ENCODE measurements at regions not wholly inside any gene's neighbourhood (a gene's known extent, or its start where the extent isn't known, plus 50 kb on each side); places are given as distances from the start of the nearest gene placed in this dataset.

DNA sequence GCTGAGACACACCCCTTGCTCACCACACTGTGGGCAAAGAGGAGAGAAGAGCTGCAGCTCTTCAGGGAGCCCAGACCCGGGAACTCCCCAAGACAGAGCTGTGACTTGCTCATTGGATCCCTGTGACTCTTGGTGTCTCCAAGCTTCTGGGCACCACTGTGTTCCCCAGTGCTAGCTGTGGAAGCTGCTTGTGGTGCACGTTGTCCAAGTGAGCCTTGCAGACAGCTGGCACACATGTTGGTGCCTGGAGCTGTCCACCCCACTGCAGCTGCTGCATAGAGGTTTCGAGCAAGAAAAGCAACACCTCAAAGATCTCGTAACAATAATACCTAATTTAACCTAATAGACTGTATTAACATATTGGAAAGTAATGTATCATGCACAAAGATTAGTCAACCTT, 1089.3 kb downstream of the PCDH18 start:
- Histone ChIP-seq H3K79me2 (ENCODE audit: control insufficient read depth, low read length) (no peaks in the 10 kb centered on the region), H3K4me1 (ENCODE audit: control insufficient read depth, low read length) (no peaks in the 10 kb centered on the region), H3K27ac (ENCODE audit: low read depth, low read length) (no peak overlapping the region), H3K4me2 (ENCODE audit: low read length) (no peak overlapping the region), H3F3A (ENCODE audit: control insufficient read depth, insufficient read depth) (no peaks in the 10 kb centered on the region), H3K9me3 (ENCODE audit: control insufficient read depth, insufficient read depth, low read length) (peaks cover 6% of the 10 kb centered on the region; the same call in 1 of the 2 replicates), H3K9me2 (replicated peaks; ENCODE audit: control insufficient read depth, low read length) (no peaks in the 10 kb centered on the region), H3K4me3 (ENCODE audit: low read length) (no peak overlapping the region), H3K36me3 (ENCODE audit: control insufficient read depth, low read length) (no peaks in the 10 kb centered on the region), H4K20me1 (ENCODE audit: control insufficient read depth, insufficient read depth, low read depth, low read length) (no peaks in the 10 kb centered on the region), H3K27me3 (ENCODE audit: control insufficient read depth, low read length) (no peaks in the 10 kb centered on the region)
- TF ChIP-seq EZH2phosphoT487 (IDR thresholded peaks at IDR 0.05; ENCODE audit: borderline replicate concordance, low read length), result no peak
- TF ChIP-seq, protein P1, sequence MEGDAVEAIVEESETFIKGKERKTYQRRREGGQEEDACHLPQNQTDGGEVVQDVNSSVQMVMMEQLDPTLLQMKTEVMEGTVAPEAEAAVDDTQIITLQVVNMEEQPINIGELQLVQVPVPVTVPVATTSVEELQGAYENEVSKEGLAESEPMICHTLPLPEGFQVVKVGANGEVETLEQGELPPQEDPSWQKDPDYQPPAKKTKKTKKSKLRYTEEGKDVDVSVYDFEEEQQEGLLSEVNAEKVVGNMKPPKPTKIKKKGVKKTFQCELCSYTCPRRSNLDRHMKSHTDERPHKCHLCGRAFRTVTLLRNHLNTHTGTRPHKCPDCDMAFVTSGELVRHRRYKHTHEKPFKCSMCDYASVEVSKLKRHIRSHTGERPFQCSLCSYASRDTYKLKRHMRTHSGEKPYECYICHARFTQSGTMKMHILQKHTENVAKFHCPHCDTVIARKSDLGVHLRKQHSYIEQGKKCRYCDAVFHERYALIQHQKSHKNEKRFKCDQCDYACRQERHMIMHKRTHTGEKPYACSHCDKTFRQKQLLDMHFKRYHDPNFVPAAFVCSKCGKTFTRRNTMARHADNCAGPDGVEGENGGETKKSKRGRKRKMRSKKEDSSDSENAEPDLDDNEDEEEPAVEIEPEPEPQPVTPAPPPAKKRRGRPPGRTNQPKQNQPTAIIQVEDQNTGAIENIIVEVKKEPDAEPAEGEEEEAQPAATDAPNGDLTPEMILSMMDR (IDR thresholded peaks at IDR 0.05; ENCODE audit: low read depth, low read length, poor library complexity, severe bottlenecking), result no peak

DNA sequence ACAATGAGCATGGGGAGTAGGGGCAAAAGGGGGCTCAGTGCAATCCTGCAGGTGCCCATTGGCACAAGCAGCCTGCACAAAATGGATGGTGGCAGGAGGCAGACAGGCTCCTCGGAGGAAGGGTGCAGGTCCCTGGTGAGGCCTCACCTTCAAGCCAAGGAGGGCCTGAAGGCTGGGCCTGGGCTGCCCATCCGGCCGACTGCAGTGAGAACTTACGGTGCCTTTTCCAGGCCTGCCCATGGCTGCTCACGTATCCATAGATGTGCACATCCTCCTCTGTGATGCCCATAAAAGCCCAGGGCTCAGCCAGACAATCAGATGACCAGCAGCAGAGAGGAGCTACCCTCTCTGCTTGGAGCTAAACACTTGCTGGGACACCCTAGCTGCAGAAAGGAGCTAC, 1089.8 kb downstream of the PCDH18 start:
- H3K36me3 ChIP-seq (ENCODE audit: control insufficient read depth, low read length), result no peaks in the 10 kb centered on the region
- no peaks in the 10 kb centered on the region for H4K20me1 ChIP-seq (ENCODE audit: control insufficient read depth, insufficient read depth, low read depth, low read length)
- peaks cover 6% of the 10 kb centered on the region; the same call in 1 of the 2 replicates for H3K9me3 ChIP-seq (ENCODE audit: control insufficient read depth, insufficient read depth, low read length)
- no peaks in the 10 kb centered on the region for H3K27me3 ChIP-seq (ENCODE audit: control insufficient read depth, low read length)
- H3K4me2 ChIP-seq (ENCODE audit: low read length), result no peak overlapping the region
- no peaks in the 10 kb centered on the region for H3K9me2 ChIP-seq (replicated peaks; ENCODE audit: control insufficient read depth, low read length)
- no peak for TF ChIP-seq EZH2phosphoT487 (IDR thresholded peaks at IDR 0.05; ENCODE audit: borderline replicate concordance, low read length)
- TF ChIP-seq, protein P1 (IDR thresholded peaks at IDR 0.05; ENCODE audit: low read depth, low read length, poor library complexity, severe bottlenecking), result no peak
- no peak overlapping the region for H3K4me3 ChIP-seq (ENCODE audit: low read length)
- no peaks in the 10 kb centered on the region for H3F3A ChIP-seq (ENCODE audit: control insufficient read depth, insufficient read depth)
- no peak overlapping the region for H3K27ac ChIP-seq (ENCODE audit: low read depth, low read length)
- no peaks in the 10 kb centered on the region for H3K79me2 ChIP-seq (ENCODE audit: control insufficient read depth, low read length)
- no peaks in the 10 kb centered on the region for H3K4me1 ChIP-seq (ENCODE audit: control insufficient read depth, low read length)

DNA sequence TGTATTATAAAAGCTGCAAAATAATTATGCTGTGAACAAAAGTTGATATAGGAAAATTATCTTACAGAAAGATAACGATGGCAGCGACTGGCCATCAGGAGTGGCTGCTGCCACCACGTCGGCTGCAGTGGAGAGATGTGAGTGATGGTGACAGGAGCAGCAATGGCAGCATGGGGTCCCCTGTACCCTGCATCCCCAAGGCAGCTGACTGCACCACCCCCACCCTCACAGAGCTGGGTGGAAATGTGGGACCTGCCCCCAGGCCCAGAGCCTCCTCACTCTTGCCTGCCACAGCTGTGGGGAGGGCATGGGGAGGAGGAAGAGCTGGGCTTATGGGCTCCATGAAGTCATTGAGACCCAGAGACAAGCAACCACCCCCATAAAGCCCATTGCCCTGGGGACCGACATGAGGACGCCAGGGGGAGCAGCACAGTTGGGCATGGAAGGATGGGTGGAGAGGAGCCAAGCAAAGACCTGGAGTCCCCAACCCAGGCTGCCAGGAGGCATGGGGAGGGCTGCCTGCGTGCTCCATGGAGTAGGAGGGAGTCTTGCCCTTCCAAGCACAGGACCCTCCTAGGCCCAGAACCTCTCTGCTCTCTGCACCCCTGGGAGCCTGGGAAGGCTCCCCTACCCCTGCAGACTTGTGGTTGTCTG, 1090.5 kb downstream of the PCDH18 start:
- Histone ChIP-seq H3K4me3 (ENCODE audit: low read length) (no peak overlapping the region), H3K36me3 (ENCODE audit: control insufficient read depth, low read length) (no peaks in the 10 kb centered on the region), H3K4me2 (ENCODE audit: low read length) (no peak overlapping the region), H3F3A (ENCODE audit: control insufficient read depth, insufficient read depth) (no peaks in the 10 kb centered on the region), H3K79me2 (ENCODE audit: control insufficient read depth, low read length) (no peaks in the 10 kb centered on the region), H3K9me2 (replicated peaks; ENCODE audit: control insufficient read depth, low read length) (no peaks in the 10 kb centered on the region), H3K4me1 (ENCODE audit: control insufficient read depth, low read length) (no peaks in the 10 kb centered on the region), H3K9me3 (ENCODE audit: control insufficient read depth, insufficient read depth, low read length) (peaks cover 6% of the 10 kb centered on the region; the same call in 1 of the 2 replicates), H3K27ac (ENCODE audit: low read depth, low read length) (no peak overlapping the region), H3K27me3 (ENCODE audit: control insufficient read depth, low read length) (no peaks in the 10 kb centered on the region), H4K20me1 (ENCODE audit: control insufficient read depth, insufficient read depth, low read depth, low read length) (no peaks in the 10 kb centered on the region)
- TF ChIP-seq, protein P1 (IDR thresholded peaks at IDR 0.05; ENCODE audit: low read depth, low read length, poor library complexity, severe bottlenecking), result no peak
- no peak for TF ChIP-seq EZH2phosphoT487 (IDR thresholded peaks at IDR 0.05; ENCODE audit: borderline replicate concordance, low read length)
